MM.1S (cell line): ENCODE measurements at regions not wholly inside any gene's neighbourhood (a gene's known extent, or its start where the extent isn't known, plus 50 kb on each side); places are given as distances from the start of the nearest gene placed in this dataset.

ENCODE experiments used
- CTCF ChIP-seq: fragments of 300-600 bp; sonication (generic); IDR thresholded peaks from 2 replicates; pipeline ENCODE4 v1.5.1; 2016; ENCODE audit warnings: antibody characterized with exemption, low read length, mixed read lengths
- EZH2 ChIP-seq: fragments of 300-600 bp; sonication (generic); optimal IDR thresholded peaks from 2 replicates; pipeline ENCODE3; 2017; ENCODE audit warnings: low read depth, mild to moderate bottlenecking, antibody characterized with exemption, low read length, mixed read lengths
- EZH2phosphoT487 ChIP-seq: fragments of 300-600 bp; sonication (generic); IDR thresholded peaks from 2 replicates; pipeline ENCODE4 v1.6.1; 2018; ENCODE audit warnings: antibody characterized with exemption, low read length

GRCh38 chr20:22216984-22217383 is 367.4 kb downstream of the FOXA2 start:
- TF ChIP-seq CTCF, result no peak
- no peak for TF ChIP-seq EZH2
- no peak for TF ChIP-seq EZH2phosphoT487
